Peyer's patch (tissue), 4 donors: ENCODE measurements at regions not wholly inside any gene's neighbourhood (a gene's known extent, or its start where the extent isn't known, plus 50 kb on each side); places are given as distances from the start of the nearest gene placed in this dataset.

Experiments used
- CTCF ChIP-seq, 6 experiments: fragments of 450-650 bp in 4 of 6; fragments of 200-600 bp in 2 of 6; sonication (generic) in 1 of 6; IDR thresholded peaks; one replicate each; pipeline ENCODE4 v1.5.1; 2017 to 2019; ENCODE audit warnings: antibody characterized with exemption in 6 of 6, mild to moderate bottlenecking in 3 of 6, moderate library complexity in 1 of 6
- POLR2A ChIP-seq, 2 donors: fragments of 450-650 bp; IDR thresholded peaks; one replicate each; pipeline ENCODE4 v1.5.1; 2017; ENCODE audit warnings: antibody characterized with exemption in 2 of 2, mild to moderate bottlenecking in 2 of 2, moderate library complexity in 2 of 2

GRCh38 chr2:16317211-16317830 is 348.3 kb downstream of the CYRIA start:
- TF ChIP-seq CTCF (IDR thresholded peaks at IDR 0.05) = no peak
- no peak for TF ChIP-seq POLR2A (IDR thresholded peaks at IDR 0.05)
